ENCODE measurements at regions not wholly inside any gene's neighbourhood (a gene's known extent, or its start where the extent isn't known, plus 50 kb on each side); places are given as distances from the start of the nearest gene placed in this dataset.

DNA sequence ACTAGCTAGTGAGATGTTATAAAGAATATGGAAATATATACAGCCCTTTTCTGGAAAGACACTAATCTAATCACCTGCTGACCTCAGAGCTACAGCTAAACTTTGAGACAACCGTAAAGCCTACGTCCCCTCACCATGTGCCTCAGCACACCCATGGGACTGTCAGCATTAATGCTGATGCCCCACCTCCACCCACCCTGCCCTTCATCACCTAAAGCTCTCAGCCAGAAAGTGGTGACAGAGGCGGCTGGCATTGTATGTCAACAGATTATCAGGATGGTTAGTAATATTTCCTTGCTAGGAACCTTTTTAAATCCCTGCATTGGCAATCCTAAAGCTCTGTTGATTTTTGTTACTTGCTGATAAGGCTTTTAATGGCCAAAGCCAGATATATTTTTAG, 1177.9 kb downstream of the DIAPH3 start:
- no peaks in the 10 kb centered on the region for H4K20me1 ChIP-seq (ENCODE audit: insufficient read depth, low read length)
- FAIRE-seq: no peak
- Mint-ChIP-seq H3K27me3 (ENCODE audit: low read depth, unreplicated experiment) (no peaks in the 10 kb centered on the region), H3K4me3 (ENCODE audit: unreplicated experiment) (no peak overlapping the region), H3K27ac (ENCODE audit: unreplicated experiment) (no peak overlapping the region), H3K36me3 (ENCODE audit: low read depth, unreplicated experiment) (no peaks in the 10 kb centered on the region), H3K4me1 (ENCODE audit: low read depth, unreplicated experiment) (peaks cover 3% of the 10 kb centered on the region), H3K9me3 (ENCODE audit: unreplicated experiment) (peaks cover 13% of the 10 kb centered on the region)
- no peak overlapping the region for H3K4me3 ChIP-seq (ENCODE audit: insufficient read depth, low read depth, low read length)
- no peak overlapping the region for H3K4me2 ChIP-seq (ENCODE audit: low read length)
- H3K9ac ChIP-seq (ENCODE audit: low read length): no peak overlapping the region
- no peak overlapping the region for H2AFZ ChIP-seq (ENCODE audit: low read depth, low read length)
- no peaks in the 10 kb centered on the region for H3K36me3 ChIP-seq (ENCODE audit: insufficient read depth, low read length)
- DNase-seq (ENCODE audit: low read depth): no peak
- H3K27me3 ChIP-seq (ENCODE audit: insufficient read depth, low read length): no peaks in the 10 kb centered on the region
- H3K27ac ChIP-seq (ENCODE audit: low read depth, low read length): no peak overlapping the region
- no peaks in the 10 kb centered on the region for H3K79me2 ChIP-seq (ENCODE audit: insufficient read depth, low read length)
- TF ChIP-seq, protein P1, sequence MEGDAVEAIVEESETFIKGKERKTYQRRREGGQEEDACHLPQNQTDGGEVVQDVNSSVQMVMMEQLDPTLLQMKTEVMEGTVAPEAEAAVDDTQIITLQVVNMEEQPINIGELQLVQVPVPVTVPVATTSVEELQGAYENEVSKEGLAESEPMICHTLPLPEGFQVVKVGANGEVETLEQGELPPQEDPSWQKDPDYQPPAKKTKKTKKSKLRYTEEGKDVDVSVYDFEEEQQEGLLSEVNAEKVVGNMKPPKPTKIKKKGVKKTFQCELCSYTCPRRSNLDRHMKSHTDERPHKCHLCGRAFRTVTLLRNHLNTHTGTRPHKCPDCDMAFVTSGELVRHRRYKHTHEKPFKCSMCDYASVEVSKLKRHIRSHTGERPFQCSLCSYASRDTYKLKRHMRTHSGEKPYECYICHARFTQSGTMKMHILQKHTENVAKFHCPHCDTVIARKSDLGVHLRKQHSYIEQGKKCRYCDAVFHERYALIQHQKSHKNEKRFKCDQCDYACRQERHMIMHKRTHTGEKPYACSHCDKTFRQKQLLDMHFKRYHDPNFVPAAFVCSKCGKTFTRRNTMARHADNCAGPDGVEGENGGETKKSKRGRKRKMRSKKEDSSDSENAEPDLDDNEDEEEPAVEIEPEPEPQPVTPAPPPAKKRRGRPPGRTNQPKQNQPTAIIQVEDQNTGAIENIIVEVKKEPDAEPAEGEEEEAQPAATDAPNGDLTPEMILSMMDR (IDR thresholded peaks at IDR 0.05; ENCODE audit: insufficient read depth, low read depth, low read length): no peak
- TF ChIP-seq EZH2 (IDR thresholded peaks at IDR 0.05; ENCODE audit: insufficient read depth, low read length): no peak
- no peaks in the 10 kb centered on the region for H3K9me3 ChIP-seq (ENCODE audit: insufficient read depth, low read depth, low read length)
- no peaks in the 10 kb centered on the region for H3K4me1 ChIP-seq (ENCODE audit: insufficient read depth, low read length)

DNA sequence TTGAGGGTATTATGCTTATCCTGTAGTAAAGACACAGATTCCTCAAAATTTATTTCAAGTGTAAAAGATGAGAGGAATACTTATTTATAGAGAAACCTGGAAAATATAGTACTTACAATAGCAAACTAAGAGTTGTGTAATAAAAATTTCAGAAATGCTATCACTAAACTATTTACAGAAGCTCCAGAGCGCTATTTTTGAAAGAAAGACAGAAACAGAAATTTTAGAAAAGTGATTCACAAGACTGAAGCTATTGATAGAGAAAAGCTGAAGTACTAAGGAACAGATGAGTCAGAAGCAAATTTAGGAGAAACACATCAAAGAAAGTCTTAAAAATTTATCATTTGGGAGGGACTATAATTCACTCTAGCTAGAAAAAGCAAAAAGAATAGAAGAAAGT, 1174.2 kb downstream of the DIAPH3 start:
- no peak overlapping the region for H3K4me2 ChIP-seq (ENCODE audit: low read length)

DNA sequence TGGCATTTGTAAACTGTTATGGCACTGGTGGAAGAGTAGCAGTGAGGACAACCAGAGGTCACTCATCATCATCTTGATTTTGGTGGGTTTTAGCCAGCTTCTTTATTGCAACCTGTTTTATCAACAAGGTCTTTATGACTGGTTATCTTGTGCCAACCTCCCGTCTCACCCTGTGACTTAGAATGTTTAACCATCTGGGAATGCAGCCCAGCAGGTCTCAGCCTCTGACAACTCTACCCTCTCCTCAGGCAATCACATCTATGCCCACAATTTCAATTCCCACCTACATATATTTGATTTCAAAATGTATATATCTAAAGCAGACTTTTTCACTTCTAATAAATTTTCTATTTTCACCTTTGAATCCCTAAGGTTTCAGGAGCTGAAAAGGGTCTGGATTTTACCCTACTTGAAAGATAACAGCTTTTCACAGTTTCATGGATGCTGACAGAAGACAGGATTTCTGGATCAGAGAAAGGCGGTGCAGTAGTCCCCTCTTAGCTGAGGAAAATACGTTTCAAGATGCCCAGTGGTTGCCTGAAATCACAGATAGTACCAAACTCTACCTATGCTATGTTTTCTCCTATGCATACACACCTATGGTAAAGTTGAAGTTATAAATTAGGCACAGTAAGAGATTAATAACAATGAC, 1171.8 kb downstream of the DIAPH3 start:
- Histone ChIP-seq H3K9me3 (ENCODE audit: insufficient read depth, low read depth, low read length) (no peaks in the 10 kb centered on the region), H3K4me3 (ENCODE audit: insufficient read depth, low read depth, low read length) (no peak overlapping the region), H3K4me2 (ENCODE audit: low read length) (no peak overlapping the region), H4K20me1 (ENCODE audit: insufficient read depth, low read length) (no peaks in the 10 kb centered on the region), H3K27me3 (ENCODE audit: insufficient read depth, low read length) (no peaks in the 10 kb centered on the region), H3K27ac (ENCODE audit: low read depth, low read length) (no peak overlapping the region), H2AFZ (ENCODE audit: low read depth, low read length) (no peak overlapping the region), H3K4me1 (ENCODE audit: insufficient read depth, low read length) (no peaks in the 10 kb centered on the region), H3K36me3 (ENCODE audit: insufficient read depth, low read length) (no peaks in the 10 kb centered on the region), H3K9ac (ENCODE audit: low read length) (no peak overlapping the region), H3K79me2 (ENCODE audit: insufficient read depth, low read length) (no peaks in the 10 kb centered on the region)
- Mint-ChIP-seq H3K27me3 (ENCODE audit: low read depth, unreplicated experiment) (no peaks in the 10 kb centered on the region), H3K27ac (ENCODE audit: unreplicated experiment) (no peak overlapping the region), H3K4me1 (ENCODE audit: low read depth, unreplicated experiment) (peaks cover 17% of the 10 kb centered on the region), H3K9me3 (ENCODE audit: unreplicated experiment) (peaks cover 2% of the 10 kb centered on the region), H3K36me3 (ENCODE audit: low read depth, unreplicated experiment) (no peaks in the 10 kb centered on the region), H3K4me3 (ENCODE audit: unreplicated experiment) (no peak overlapping the region)
- DNase-seq (ENCODE audit: low read depth) (no peak), FAIRE-seq (no peak)
- TF ChIP-seq EZH2 (IDR thresholded peaks at IDR 0.05; ENCODE audit: insufficient read depth, low read length): no peak
- TF ChIP-seq, protein P1 (IDR thresholded peaks at IDR 0.05; ENCODE audit: insufficient read depth, low read depth, low read length): no peak

More for the DNA sequence above, 1174.2 kb downstream of the DIAPH3 start:
- Mint-ChIP-seq H3K9me3 (ENCODE audit: unreplicated experiment) (peaks cover 2% of the 10 kb centered on the region), H3K27ac (ENCODE audit: unreplicated experiment) (no peak overlapping the region), H3K4me1 (ENCODE audit: low read depth, unreplicated experiment) (peaks cover 17% of the 10 kb centered on the region), H3K27me3 (ENCODE audit: low read depth, unreplicated experiment) (no peaks in the 10 kb centered on the region), H3K4me3 (ENCODE audit: unreplicated experiment) (no peak overlapping the region), H3K36me3 (ENCODE audit: low read depth, unreplicated experiment) (no peaks in the 10 kb centered on the region)
- Histone ChIP-seq H3K27me3 (ENCODE audit: insufficient read depth, low read length) (no peaks in the 10 kb centered on the region), H3K27ac (ENCODE audit: low read depth, low read length) (no peak overlapping the region), H3K4me1 (ENCODE audit: insufficient read depth, low read length) (no peaks in the 10 kb centered on the region), H2AFZ (ENCODE audit: low read depth, low read length) (no peak overlapping the region), H3K9me3 (ENCODE audit: insufficient read depth, low read depth, low read length) (no peaks in the 10 kb centered on the region), H3K9ac (ENCODE audit: low read length) (no peak overlapping the region), H3K79me2 (ENCODE audit: insufficient read depth, low read length) (no peaks in the 10 kb centered on the region), H4K20me1 (ENCODE audit: insufficient read depth, low read length) (no peaks in the 10 kb centered on the region), H3K36me3 (ENCODE audit: insufficient read depth, low read length) (no peaks in the 10 kb centered on the region), H3K4me3 (ENCODE audit: insufficient read depth, low read depth, low read length) (no peak overlapping the region)
- no peak for TF ChIP-seq EZH2 (IDR thresholded peaks at IDR 0.05; ENCODE audit: insufficient read depth, low read length)
- TF ChIP-seq, protein P1 (IDR thresholded peaks at IDR 0.05; ENCODE audit: insufficient read depth, low read depth, low read length): no peak
- peak; percentile 41 for DNase-seq (ENCODE audit: low read depth)
- FAIRE-seq: no peak
